Neural cell (in vitro differentiated cells): ENCODE measurements at regions not wholly inside any gene's neighbourhood (a gene's known extent, or its start where the extent isn't known, plus 50 kb on each side); places are given as distances from the start of the nearest gene placed in this dataset.

ENCODE experiments used
- H2AFZ ChIP-seq: fragments of 200-600, 300-800 bp; sonication (generic), shearing (Covaris generic); 2 replicates; pipeline ENCODE4 v1.6.0; 2014; ENCODE audit warnings: low read depth, mild to moderate bottlenecking, antibody characterized with exemption, low read length, moderate library complexity
- H3F3A ChIP-seq: fragments of 200-600 bp; shearing (Covaris generic); 2 replicates; pipeline ENCODE4 v1.6.1; 2016; ENCODE audit warnings: mild to moderate bottlenecking, moderate library complexity, mixed read lengths, antibody characterized with exemption, low read length; ENCODE audit not compliant: insufficient read depth, poor library complexity, severe bottlenecking
- H3K27ac ChIP-seq: fragments of 200-600, 300-800 bp; sonication (generic), shearing (Covaris generic); 2 replicates; pipeline ENCODE4 v1.5.1; 2014; ENCODE audit warnings: mild to moderate bottlenecking, low read length, moderate library complexity
- H3K27me3 ChIP-seq: fragments of 300-800, 200-600 bp; sonication (generic), shearing (Covaris generic); 2 replicates; pipeline ENCODE4 v1.6.0; 2014; ENCODE audit warnings: mild to moderate bottlenecking, low read depth, low read length, moderate library complexity; ENCODE audit not compliant: insufficient read depth
- H3K36me3 ChIP-seq: fragments of 300-800, 200-600 bp; sonication (generic), shearing (Covaris generic); 2 replicates; pipeline ENCODE4 v1.5.1; 2014; ENCODE audit warnings: mild to moderate bottlenecking, antibody characterized with exemption, low read length, moderate library complexity; ENCODE audit not compliant: insufficient read depth
- H3K4me2 ChIP-seq: fragments of 300-800, 200-600 bp; sonication (generic), shearing (Covaris generic); 2 replicates; pipeline ENCODE4 v1.6.0; 2014; ENCODE audit warnings: mild to moderate bottlenecking, low read length
- H3K4me3 ChIP-seq: fragments of 300-800, 200-600 bp; sonication (generic), shearing (Covaris generic); 2 replicates; pipeline ENCODE4 v1.5.1; 2014; ENCODE audit warnings: mild to moderate bottlenecking, low read length, moderate library complexity
- H3K79me2 ChIP-seq: fragments of 200-600 bp; shearing (Covaris generic); replicated peaks from 2 replicates; pipeline ENCODE4 v1.6.0; 2014; ENCODE audit warnings: mild to moderate bottlenecking, low read length, moderate library complexity; ENCODE audit not compliant: insufficient read depth
- H3K9ac ChIP-seq: fragments of 300-800, 200-600 bp; sonication (generic), shearing (Covaris generic); 2 replicates; pipeline ENCODE4 v1.6.1; 2016; ENCODE audit warnings: mild to moderate bottlenecking, low read length, mixed read lengths
- H3K9me2 ChIP-seq: fragments of 200-600 bp; shearing (Covaris generic); 2 replicates; pipeline ENCODE4 v1.6.1; 2016; ENCODE audit warnings: mild to moderate bottlenecking, low read length, mixed read lengths; ENCODE audit not compliant: insufficient read depth
- H3K9me3 ChIP-seq: fragments of 200-600, 300-800 bp; sonication (generic), shearing (Covaris generic); 2 replicates; pipeline ENCODE4 v1.6.1; 2016; ENCODE audit warnings: mild to moderate bottlenecking, mixed run types, low read length, moderate library complexity, mixed read lengths
- H4K20me1 ChIP-seq: fragments of 200-600 bp; shearing (Covaris generic); 2 replicates; pipeline ENCODE4 v1.6.1; 2016; ENCODE audit warnings: mild to moderate bottlenecking, mixed run types; ENCODE audit not compliant: insufficient read depth
- EP300 ChIP-seq: fragments of 450-650 bp; conservative IDR thresholded peaks from 2 replicates; pipeline ENCODE4 v1.6.1; 2014; ENCODE audit warnings: antibody characterized with exemption, mild to moderate bottlenecking, moderate library complexity; ENCODE audit not compliant: poor library complexity, severe bottlenecking
- EZH2 ChIP-seq: fragments of 200-600, 300-800 bp; shearing (Covaris generic), sonication (generic); IDR thresholded peaks from 2 replicates; pipeline ENCODE4 v1.6.1; 2014; ENCODE audit warnings: antibody characterized with exemption, low read length, borderline replicate concordance, mild to moderate bottlenecking; ENCODE audit not compliant: insufficient read depth, poor library complexity, severe bottlenecking
- MXI1 ChIP-seq: fragments of 450-650 bp; conservative IDR thresholded peaks from 2 replicates; pipeline ENCODE4 v1.6.1; 2014; ENCODE audit warnings: antibody characterized with exemption, mild to moderate bottlenecking; ENCODE audit not compliant: poor library complexity, severe bottlenecking
- POLR2AphosphoS5 ChIP-seq: IDR thresholded peaks from 2 replicates; pipeline ENCODE4 v1.6.1; 2012
- RAD21 ChIP-seq: fragments of 450-650 bp; conservative IDR thresholded peaks from 2 replicates; pipeline ENCODE4 v1.6.1; 2014; ENCODE audit warnings: antibody characterized with exemption, mild to moderate bottlenecking, moderate library complexity
- SMC3 ChIP-seq: fragments of 450-650 bp; conservative IDR thresholded peaks from 2 replicates; pipeline ENCODE4 v1.6.1; 2014; ENCODE audit warnings: antibody characterized with exemption, mild to moderate bottlenecking, moderate library complexity; ENCODE audit not compliant: poor library complexity
- TAF1 ChIP-seq: IDR thresholded peaks from 2 replicates; pipeline ENCODE4 v1.6.1; 2012; ENCODE audit warnings: low read depth
- TF ChIP-seq, protein P1 (sequence below): IDR thresholded peaks from 2 replicates; pipeline ENCODE4 v1.6.1; 2012; ENCODE audit warnings: borderline replicate concordance
- TF ChIP-seq, protein P2 (sequence below): fragments of 450-650 bp; IDR thresholded peaks from 2 replicates; pipeline ENCODE4 v1.5.1; 2014; ENCODE audit warnings: antibody characterized with exemption, mild to moderate bottlenecking, moderate library complexity; ENCODE audit not compliant: poor library complexity, severe bottlenecking

DNA sequence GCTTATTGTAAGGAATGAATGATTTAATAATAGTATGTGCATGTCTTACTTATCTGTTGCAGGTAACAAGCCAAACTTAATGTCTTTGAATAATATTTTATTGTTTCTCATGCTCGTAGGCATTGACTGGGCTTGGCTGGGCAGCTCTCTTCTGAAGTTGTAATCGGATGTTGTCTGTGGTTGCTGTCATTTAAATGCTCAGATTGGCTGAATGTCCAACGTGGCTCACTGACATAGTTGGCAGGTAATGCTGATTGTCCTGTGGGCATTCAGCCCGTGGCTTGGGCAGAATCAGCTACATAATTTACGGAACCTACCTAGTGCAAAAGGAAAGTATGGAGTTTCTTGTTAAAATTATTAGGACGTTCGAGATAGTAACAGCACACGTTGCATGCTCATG lies 297.4 kb upstream of the GBE1 start:
- no peak for TF ChIP-seq POLR2AphosphoS5
- TF ChIP-seq, protein P1, sequence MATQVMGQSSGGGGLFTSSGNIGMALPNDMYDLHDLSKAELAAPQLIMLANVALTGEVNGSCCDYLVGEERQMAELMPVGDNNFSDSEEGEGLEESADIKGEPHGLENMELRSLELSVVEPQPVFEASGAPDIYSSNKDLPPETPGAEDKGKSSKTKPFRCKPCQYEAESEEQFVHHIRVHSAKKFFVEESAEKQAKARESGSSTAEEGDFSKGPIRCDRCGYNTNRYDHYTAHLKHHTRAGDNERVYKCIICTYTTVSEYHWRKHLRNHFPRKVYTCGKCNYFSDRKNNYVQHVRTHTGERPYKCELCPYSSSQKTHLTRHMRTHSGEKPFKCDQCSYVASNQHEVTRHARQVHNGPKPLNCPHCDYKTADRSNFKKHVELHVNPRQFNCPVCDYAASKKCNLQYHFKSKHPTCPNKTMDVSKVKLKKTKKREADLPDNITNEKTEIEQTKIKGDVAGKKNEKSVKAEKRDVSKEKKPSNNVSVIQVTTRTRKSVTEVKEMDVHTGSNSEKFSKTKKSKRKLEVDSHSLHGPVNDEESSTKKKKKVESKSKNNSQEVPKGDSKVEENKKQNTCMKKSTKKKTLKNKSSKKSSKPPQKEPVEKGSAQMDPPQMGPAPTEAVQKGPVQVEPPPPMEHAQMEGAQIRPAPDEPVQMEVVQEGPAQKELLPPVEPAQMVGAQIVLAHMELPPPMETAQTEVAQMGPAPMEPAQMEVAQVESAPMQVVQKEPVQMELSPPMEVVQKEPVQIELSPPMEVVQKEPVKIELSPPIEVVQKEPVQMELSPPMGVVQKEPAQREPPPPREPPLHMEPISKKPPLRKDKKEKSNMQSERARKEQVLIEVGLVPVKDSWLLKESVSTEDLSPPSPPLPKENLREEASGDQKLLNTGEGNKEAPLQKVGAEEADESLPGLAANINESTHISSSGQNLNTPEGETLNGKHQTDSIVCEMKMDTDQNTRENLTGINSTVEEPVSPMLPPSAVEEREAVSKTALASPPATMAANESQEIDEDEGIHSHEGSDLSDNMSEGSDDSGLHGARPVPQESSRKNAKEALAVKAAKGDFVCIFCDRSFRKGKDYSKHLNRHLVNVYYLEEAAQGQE, result no peak
- no peak for TF ChIP-seq MXI1
- TF ChIP-seq, protein P2, sequence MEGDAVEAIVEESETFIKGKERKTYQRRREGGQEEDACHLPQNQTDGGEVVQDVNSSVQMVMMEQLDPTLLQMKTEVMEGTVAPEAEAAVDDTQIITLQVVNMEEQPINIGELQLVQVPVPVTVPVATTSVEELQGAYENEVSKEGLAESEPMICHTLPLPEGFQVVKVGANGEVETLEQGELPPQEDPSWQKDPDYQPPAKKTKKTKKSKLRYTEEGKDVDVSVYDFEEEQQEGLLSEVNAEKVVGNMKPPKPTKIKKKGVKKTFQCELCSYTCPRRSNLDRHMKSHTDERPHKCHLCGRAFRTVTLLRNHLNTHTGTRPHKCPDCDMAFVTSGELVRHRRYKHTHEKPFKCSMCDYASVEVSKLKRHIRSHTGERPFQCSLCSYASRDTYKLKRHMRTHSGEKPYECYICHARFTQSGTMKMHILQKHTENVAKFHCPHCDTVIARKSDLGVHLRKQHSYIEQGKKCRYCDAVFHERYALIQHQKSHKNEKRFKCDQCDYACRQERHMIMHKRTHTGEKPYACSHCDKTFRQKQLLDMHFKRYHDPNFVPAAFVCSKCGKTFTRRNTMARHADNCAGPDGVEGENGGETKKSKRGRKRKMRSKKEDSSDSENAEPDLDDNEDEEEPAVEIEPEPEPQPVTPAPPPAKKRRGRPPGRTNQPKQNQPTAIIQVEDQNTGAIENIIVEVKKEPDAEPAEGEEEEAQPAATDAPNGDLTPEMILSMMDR, result no peak
- no peak for TF ChIP-seq EZH2
- no peak for TF ChIP-seq TAF1
- no peak for TF ChIP-seq EP300
- no peak for TF ChIP-seq SMC3
- TF ChIP-seq RAD21, result no peak
- Histone ChIP-seq H3K9me2 (no peaks in the 10 kb centered on the region), H3F3A (no peaks in the 10 kb centered on the region), H3K4me3 (no peak overlapping the region), H3K27me3 (no peaks in the 10 kb centered on the region), H3K36me3 (no peaks in the 10 kb centered on the region), H2AFZ (no peak overlapping the region), H3K9me3 (no peaks in the 10 kb centered on the region), H3K79me2 (no peaks in the 10 kb centered on the region), H3K9ac (no peak overlapping the region), H3K4me2 (no peak overlapping the region), H3K27ac (no peak overlapping the region), H4K20me1 (no peaks in the 10 kb centered on the region)

DNA sequence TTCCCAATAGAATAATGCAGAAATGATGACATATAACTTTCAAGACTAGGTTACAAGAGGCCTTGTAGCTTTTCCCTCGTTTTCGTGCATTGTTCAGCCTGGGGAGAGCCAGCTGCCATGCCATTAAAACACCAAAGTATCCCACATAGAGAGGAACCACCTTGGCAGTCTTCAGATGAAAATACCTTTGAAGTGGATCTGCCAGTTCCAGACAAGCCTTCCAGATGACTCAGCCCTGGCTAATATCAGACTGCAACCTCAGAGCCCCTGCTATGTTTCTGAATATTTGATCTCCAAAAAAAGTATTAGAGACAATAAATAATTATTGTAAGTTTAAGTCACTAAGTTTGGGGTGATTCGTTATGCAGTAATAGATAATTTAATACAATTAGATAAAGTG lies 294.3 kb upstream of the GBE1 start:
- Histone ChIP-seq H2AFZ (no peak overlapping the region), H3K9me3 (no peaks in the 10 kb centered on the region), H3K9me2 (no peaks in the 10 kb centered on the region), H3K9ac (no peak overlapping the region), H3K4me3 (no peak overlapping the region), H3K36me3 (no peaks in the 10 kb centered on the region), H3K27me3 (no peaks in the 10 kb centered on the region), H3K27ac (no peak overlapping the region), H4K20me1 (no peaks in the 10 kb centered on the region), H3F3A (no peaks in the 10 kb centered on the region), H3K4me2 (no peak overlapping the region), H3K79me2 (no peaks in the 10 kb centered on the region)
- TF ChIP-seq MXI1, result no peak
- no peak for TF ChIP-seq TAF1
- TF ChIP-seq POLR2AphosphoS5, result no peak
- no peak for TF ChIP-seq EZH2
- TF ChIP-seq, protein P1, result no peak
- TF ChIP-seq, protein P2, result no peak
- no peak for TF ChIP-seq EP300
- TF ChIP-seq SMC3, result no peak
- no peak for TF ChIP-seq RAD21
